ENCODE measurements at regions not wholly inside any gene's neighbourhood (a gene's known extent, or its start where the extent isn't known, plus 50 kb on each side); places are given as distances from the start of the nearest gene placed in this dataset.

DNA sequence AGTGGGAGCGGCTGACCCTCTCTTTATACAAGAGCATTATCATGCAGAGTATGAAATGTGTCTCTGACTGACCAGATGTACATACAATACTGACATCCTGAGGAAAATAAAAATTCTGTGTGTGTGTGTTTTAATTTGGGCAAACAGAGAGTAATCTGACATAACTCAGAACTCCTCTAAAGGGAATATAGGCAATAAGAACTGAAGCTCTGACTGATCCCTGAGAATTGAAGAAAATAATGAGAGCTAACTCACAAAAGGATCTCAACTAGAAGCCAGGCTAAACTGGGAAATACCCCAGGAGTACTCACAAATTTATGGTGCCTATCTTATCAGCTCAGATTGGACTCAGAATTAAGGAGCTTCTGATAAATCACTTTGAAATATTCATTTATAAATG lies 539.9 kb downstream of the OLFM4 start (continued):
- TF ChIP-seq, protein P1, sequence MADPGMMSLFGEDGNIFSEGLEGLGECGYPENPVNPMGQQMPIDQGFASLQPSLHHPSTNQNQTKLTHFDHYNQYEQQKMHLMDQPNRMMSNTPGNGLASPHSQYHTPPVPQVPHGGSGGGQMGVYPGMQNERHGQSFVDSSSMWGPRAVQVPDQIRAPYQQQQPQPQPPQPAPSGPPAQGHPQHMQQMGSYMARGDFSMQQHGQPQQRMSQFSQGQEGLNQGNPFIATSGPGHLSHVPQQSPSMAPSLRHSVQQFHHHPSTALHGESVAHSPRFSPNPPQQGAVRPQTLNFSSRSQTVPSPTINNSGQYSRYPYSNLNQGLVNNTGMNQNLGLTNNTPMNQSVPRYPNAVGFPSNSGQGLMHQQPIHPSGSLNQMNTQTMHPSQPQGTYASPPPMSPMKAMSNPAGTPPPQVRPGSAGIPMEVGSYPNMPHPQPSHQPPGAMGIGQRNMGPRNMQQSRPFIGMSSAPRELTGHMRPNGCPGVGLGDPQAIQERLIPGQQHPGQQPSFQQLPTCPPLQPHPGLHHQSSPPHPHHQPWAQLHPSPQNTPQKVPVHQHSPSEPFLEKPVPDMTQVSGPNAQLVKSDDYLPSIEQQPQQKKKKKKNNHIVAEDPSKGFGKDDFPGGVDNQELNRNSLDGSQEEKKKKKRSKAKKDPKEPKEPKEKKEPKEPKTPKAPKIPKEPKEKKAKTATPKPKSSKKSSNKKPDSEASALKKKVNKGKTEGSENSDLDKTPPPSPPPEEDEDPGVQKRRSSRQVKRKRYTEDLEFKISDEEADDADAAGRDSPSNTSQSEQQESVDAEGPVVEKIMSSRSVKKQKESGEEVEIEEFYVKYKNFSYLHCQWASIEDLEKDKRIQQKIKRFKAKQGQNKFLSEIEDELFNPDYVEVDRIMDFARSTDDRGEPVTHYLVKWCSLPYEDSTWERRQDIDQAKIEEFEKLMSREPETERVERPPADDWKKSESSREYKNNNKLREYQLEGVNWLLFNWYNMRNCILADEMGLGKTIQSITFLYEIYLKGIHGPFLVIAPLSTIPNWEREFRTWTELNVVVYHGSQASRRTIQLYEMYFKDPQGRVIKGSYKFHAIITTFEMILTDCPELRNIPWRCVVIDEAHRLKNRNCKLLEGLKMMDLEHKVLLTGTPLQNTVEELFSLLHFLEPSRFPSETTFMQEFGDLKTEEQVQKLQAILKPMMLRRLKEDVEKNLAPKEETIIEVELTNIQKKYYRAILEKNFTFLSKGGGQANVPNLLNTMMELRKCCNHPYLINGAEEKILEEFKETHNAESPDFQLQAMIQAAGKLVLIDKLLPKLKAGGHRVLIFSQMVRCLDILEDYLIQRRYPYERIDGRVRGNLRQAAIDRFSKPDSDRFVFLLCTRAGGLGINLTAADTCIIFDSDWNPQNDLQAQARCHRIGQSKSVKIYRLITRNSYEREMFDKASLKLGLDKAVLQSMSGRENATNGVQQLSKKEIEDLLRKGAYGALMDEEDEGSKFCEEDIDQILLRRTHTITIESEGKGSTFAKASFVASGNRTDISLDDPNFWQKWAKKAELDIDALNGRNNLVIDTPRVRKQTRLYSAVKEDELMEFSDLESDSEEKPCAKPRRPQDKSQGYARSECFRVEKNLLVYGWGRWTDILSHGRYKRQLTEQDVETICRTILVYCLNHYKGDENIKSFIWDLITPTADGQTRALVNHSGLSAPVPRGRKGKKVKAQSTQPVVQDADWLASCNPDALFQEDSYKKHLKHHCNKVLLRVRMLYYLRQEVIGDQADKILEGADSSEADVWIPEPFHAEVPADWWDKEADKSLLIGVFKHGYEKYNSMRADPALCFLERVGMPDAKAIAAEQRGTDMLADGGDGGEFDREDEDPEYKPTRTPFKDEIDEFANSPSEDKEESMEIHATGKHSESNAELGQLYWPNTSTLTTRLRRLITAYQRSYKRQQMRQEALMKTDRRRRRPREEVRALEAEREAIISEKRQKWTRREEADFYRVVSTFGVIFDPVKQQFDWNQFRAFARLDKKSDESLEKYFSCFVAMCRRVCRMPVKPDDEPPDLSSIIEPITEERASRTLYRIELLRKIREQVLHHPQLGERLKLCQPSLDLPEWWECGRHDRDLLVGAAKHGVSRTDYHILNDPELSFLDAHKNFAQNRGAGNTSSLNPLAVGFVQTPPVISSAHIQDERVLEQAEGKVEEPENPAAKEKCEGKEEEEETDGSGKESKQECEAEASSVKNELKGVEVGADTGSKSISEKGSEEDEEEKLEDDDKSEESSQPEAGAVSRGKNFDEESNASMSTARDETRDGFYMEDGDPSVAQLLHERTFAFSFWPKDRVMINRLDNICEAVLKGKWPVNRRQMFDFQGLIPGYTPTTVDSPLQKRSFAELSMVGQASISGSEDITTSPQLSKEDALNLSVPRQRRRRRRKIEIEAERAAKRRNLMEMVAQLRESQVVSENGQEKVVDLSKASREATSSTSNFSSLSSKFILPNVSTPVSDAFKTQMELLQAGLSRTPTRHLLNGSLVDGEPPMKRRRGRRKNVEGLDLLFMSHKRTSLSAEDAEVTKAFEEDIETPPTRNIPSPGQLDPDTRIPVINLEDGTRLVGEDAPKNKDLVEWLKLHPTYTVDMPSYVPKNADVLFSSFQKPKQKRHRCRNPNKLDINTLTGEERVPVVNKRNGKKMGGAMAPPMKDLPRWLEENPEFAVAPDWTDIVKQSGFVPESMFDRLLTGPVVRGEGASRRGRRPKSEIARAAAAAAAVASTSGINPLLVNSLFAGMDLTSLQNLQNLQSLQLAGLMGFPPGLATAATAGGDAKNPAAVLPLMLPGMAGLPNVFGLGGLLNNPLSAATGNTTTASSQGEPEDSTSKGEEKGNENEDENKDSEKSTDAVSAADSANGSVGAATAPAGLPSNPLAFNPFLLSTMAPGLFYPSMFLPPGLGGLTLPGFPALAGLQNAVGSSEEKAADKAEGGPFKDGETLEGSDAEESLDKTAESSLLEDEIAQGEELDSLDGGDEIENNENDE (IDR thresholded peaks at IDR 0.05; ENCODE audit: insufficient replicate concordance, low read length): no peak
- TF ChIP-seq CEBPB (IDR thresholded peaks at IDR 0.05; ENCODE audit: low read depth, low read length) (no peak), HDAC6 (IDR thresholded peaks at IDR 0.05; ENCODE audit: low read depth, low read length) (no peak), SAP30 (IDR thresholded peaks at IDR 0.05; ENCODE audit: insufficient read depth, insufficient replicate concordance, low read length) (no peak), ASH2L (IDR thresholded peaks at IDR 0.05; ENCODE audit: low read length) (no peak), SRF (IDR thresholded peaks at IDR 0.05; ENCODE audit: low read depth, low read length) (no peak), CHD2 (IDR thresholded peaks at IDR 0.05; ENCODE audit: low read length) (no peak), SIX5 (IDR thresholded peaks at IDR 0.05; ENCODE audit: low read depth, low read length) (no peak), EP300 (IDR thresholded peaks at IDR 0.05; ENCODE audit: borderline replicate concordance in 1 of 2, low read depth in 2 of 2, low read length in 2 of 2) (no peak), GABPA (IDR thresholded peaks at IDR 0.05; ENCODE audit: borderline replicate concordance, insufficient read depth, low read length) (no peak), SP1 (IDR thresholded peaks at IDR 0.05; ENCODE audit: low read depth, low read length) (no peak)
- TF ChIP-seq, protein P2, sequence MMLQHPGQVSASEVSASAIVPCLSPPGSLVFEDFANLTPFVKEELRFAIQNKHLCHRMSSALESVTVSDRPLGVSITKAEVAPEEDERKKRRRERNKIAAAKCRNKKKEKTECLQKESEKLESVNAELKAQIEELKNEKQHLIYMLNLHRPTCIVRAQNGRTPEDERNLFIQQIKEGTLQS (IDR thresholded peaks at IDR 0.05; ENCODE audit: insufficient read depth, low read depth, low read length): no peak
